Mesenchymal stem cell (in vitro differentiated cells and primary cell): ENCODE measurements at regions not wholly inside any gene's neighbourhood (a gene's known extent, or its start where the extent isn't known, plus 50 kb on each side); places are given as distances from the start of the nearest gene placed in this dataset.

Source experiments
- DNase-seq: peaks from one replicate; pipeline ENCODE4 v3.0.0-alpha.2; 2013
- H2AFZ ChIP-seq: one replicate; pipeline ENCODE4 v1.6.1; 2013; ENCODE audit warnings: low read depth, mild to moderate bottlenecking, control low read depth, inconsistent platforms, low read length, moderate library complexity
- H2AK5ac ChIP-seq: 2 replicates; pipeline ENCODE4 v1.6.1; 2013; ENCODE audit warnings: low read length, moderate library complexity, mild to moderate bottlenecking, inconsistent platforms; ENCODE audit not compliant: severe bottlenecking
- H2BK120ac ChIP-seq: one replicate; pipeline ENCODE4 v1.6.1; 2013; ENCODE audit warnings: low read depth, mild to moderate bottlenecking, inconsistent platforms, low read length, moderate library complexity
- H2BK12ac ChIP-seq, 2 experiments: one replicate each; pipeline ENCODE4 v1.6.1; 2013; ENCODE audit warnings: inconsistent platforms in 2 of 2, low read length in 2 of 2, mild to moderate bottlenecking in 2 of 2, moderate library complexity in 2 of 2, control low read depth in 1 of 2
- H2BK15ac ChIP-seq: one replicate; pipeline ENCODE4 v1.6.1; 2013; ENCODE audit warnings: mild to moderate bottlenecking, low read depth, inconsistent platforms; ENCODE audit not compliant: poor library complexity, severe bottlenecking
- H2BK5ac ChIP-seq: 2 replicates; pipeline ENCODE4 v1.6.1; 2013; ENCODE audit warnings: low read depth, mild to moderate bottlenecking, low read length, control low read depth, inconsistent platforms; ENCODE audit not compliant: poor library complexity, severe bottlenecking
- H3K14ac ChIP-seq, 2 experiments: one replicate each; pipeline ENCODE4 v1.6.1; 2013; ENCODE audit warnings: inconsistent platforms in 2 of 2, low read length in 2 of 2, control low read depth in 1 of 2, mild to moderate bottlenecking in 1 of 2, moderate library complexity in 1 of 2
- H3K18ac ChIP-seq, 2 experiments: one replicate each; pipeline ENCODE4 v1.6.1; 2013; ENCODE audit warnings: inconsistent platforms in 2 of 2, low read length in 2 of 2, control low read depth in 1 of 2, low read depth in 1 of 2, mild to moderate bottlenecking in 1 of 2
- H3K23ac ChIP-seq, 2 experiments: one replicate each; pipeline ENCODE4 v1.6.1; 2013; ENCODE audit warnings: inconsistent platforms in 2 of 2, low read length in 2 of 2, mild to moderate bottlenecking in 2 of 2, moderate library complexity in 2 of 2, control low read depth in 1 of 2
- H3K27ac ChIP-seq: 2 replicates; pipeline ENCODE4 v1.5.1; 2013; ENCODE audit warnings: mild to moderate bottlenecking, moderate library complexity, low read length, control low read depth, inconsistent platforms; ENCODE audit not compliant: poor library complexity, severe bottlenecking
- H3K27me3 ChIP-seq, 2 experiments: 2 replicates each; pipeline versions ENCODE4 v1.6.1 to v1.7.0; 2013; ENCODE audit warnings: low read length in 2 of 2, mild to moderate bottlenecking in 2 of 2, moderate library complexity in 2 of 2, control low read depth in 1 of 2, inconsistent platforms in 1 of 2; ENCODE audit not compliant: control insufficient read depth in 1 of 2, insufficient read depth in 1 of 2
- H3K36me3 ChIP-seq, 2 experiments: 2 replicates each; pipeline versions ENCODE4 v1.6.1 to v1.7.0; 2013; ENCODE audit warnings: low read length in 2 of 2, control low read depth in 1 of 2, inconsistent platforms in 1 of 2, low read depth in 1 of 2, mild to moderate bottlenecking in 1 of 2; ENCODE audit not compliant: insufficient read depth in 2 of 2, control insufficient read depth in 1 of 2
- H3K4ac ChIP-seq, 2 experiments: one replicate each; pipeline ENCODE4 v1.6.1; 2013; ENCODE audit warnings: inconsistent platforms in 2 of 2, low read length in 2 of 2, mild to moderate bottlenecking in 2 of 2, moderate library complexity in 2 of 2, control low read depth in 1 of 2, low read depth in 1 of 2
- H3K4me1 ChIP-seq: 2 replicates; pipeline ENCODE4 v1.6.1; 2013; ENCODE audit warnings: low read depth, low read length, control low read depth; ENCODE audit not compliant: control insufficient read depth, insufficient read depth
- H3K4me2 ChIP-seq: 2 replicates; pipeline ENCODE4 v1.6.1; 2013; ENCODE audit warnings: low read length, mild to moderate bottlenecking, inconsistent platforms; ENCODE audit not compliant: poor library complexity, severe bottlenecking
- H3K4me3 ChIP-seq, 2 experiments: 2 replicates each; pipeline versions ENCODE4 v1.5.1 to v1.7.0; 2013; ENCODE audit warnings: low read length in 2 of 2, mild to moderate bottlenecking in 2 of 2, control low read depth in 1 of 2, low read depth in 1 of 2; ENCODE audit not compliant: insufficient read depth in 1 of 2
- H3K79me1 ChIP-seq: replicated peaks from 2 replicates; pipeline ENCODE4 v1.6.1; 2013; ENCODE audit warnings: mild to moderate bottlenecking, control low read depth, low read length, inconsistent platforms; ENCODE audit not compliant: poor library complexity, severe bottlenecking
- H3K9ac ChIP-seq: 2 replicates; pipeline ENCODE4 v1.7.0; 2013; ENCODE audit warnings: mild to moderate bottlenecking, low read length, moderate library complexity
- H3K9me3 ChIP-seq: 2 replicates; pipeline ENCODE4 v1.7.0; 2013; ENCODE audit warnings: mild to moderate bottlenecking, low read length; ENCODE audit not compliant: control insufficient read depth
- H4K8ac ChIP-seq: one replicate; pipeline ENCODE4 v1.6.1; 2013; ENCODE audit warnings: inconsistent platforms, mild to moderate bottlenecking, low read length, moderate library complexity
- H4K91ac ChIP-seq: one replicate; pipeline ENCODE4 v1.6.1; 2013; ENCODE audit warnings: mild to moderate bottlenecking, low read length, inconsistent platforms
- WGBS: methylation state at CpG from one replicate; pipeline ENCODE4 v1.1.7; 2013; ENCODE audit warnings: mixed read lengths; 5-methylcytosine and 5-hydroxymethylcytosine counted together

GRCh38 chr10:50999163-50999562 is 75.1 kb upstream of the PRKG1 start:
- Histone ChIP-seq H2AFZ (no peak overlapping the region), H4K91ac (no peak overlapping the region), H2AK5ac (no peak overlapping the region), H4K8ac (no peak overlapping the region), H2BK15ac (no peak overlapping the region), H3K27ac (no peak overlapping the region), H3K4me3 (no peak overlapping the region), H3K79me1 (no peaks in the 10 kb centered on the region), H3K14ac (no peak overlapping the region), H3K23ac (no peak overlapping the region), H3K27me3 (no peaks in the 10 kb centered on the region), H3K4ac (no peak overlapping the region), H3K4me2 (no peak overlapping the region), H3K18ac (no peak overlapping the region), H3K36me3 (no peaks in the 10 kb centered on the region), H2BK120ac (no peak overlapping the region), H3K9ac (peak overlapping the region; percentile 84), H3K9me3 (no peaks in the 10 kb centered on the region), H2BK5ac (no peak overlapping the region), H3K4me1 (peaks cover 2% of the 10 kb centered on the region), H2BK12ac (no peak overlapping the region)
- DNase-seq, result no peak
- WGBS, result no CpG with 5 or more reads among the region's 2 CpGs

GRCh38 chr10:51000164-51000563 is 74.1 kb upstream of the PRKG1 start:
- H2AFZ ChIP-seq, result no peak overlapping the region
- no peak overlapping the region for H4K8ac ChIP-seq
- H3K14ac ChIP-seq, result no peak overlapping the region
- no peak overlapping the region for H3K4ac ChIP-seq
- H4K91ac ChIP-seq, result no peak overlapping the region
- 0% methylated on average over 2 of the region's 3 CpGs for WGBS
- no peaks in the 10 kb centered on the region for H3K27me3 ChIP-seq
- no peak overlapping the region for H3K27ac ChIP-seq
- no peak overlapping the region for H2BK120ac ChIP-seq
- no peak overlapping the region for H3K4me2 ChIP-seq
- H3K9me3 ChIP-seq, result no peaks in the 10 kb centered on the region
- H2BK15ac ChIP-seq, result no peak overlapping the region
- peak overlapping the region in 1 of 2 experiments; percentile 36 for H3K4me3 ChIP-seq
- DNase-seq, result peak; percentile 95
- H3K36me3 ChIP-seq, result no peaks in the 10 kb centered on the region
- peak overlapping the region; percentile 84 for H3K9ac ChIP-seq
- no peak overlapping the region for H2BK5ac ChIP-seq
- H3K4me1 ChIP-seq, result peaks cover 2% of the 10 kb centered on the region
- H2BK12ac ChIP-seq, result no peak overlapping the region
- H3K79me1 ChIP-seq, result no peaks in the 10 kb centered on the region
- H3K23ac ChIP-seq, result no peak overlapping the region
- no peak overlapping the region for H2AK5ac ChIP-seq
- H3K18ac ChIP-seq, result no peak overlapping the region

DNA sequence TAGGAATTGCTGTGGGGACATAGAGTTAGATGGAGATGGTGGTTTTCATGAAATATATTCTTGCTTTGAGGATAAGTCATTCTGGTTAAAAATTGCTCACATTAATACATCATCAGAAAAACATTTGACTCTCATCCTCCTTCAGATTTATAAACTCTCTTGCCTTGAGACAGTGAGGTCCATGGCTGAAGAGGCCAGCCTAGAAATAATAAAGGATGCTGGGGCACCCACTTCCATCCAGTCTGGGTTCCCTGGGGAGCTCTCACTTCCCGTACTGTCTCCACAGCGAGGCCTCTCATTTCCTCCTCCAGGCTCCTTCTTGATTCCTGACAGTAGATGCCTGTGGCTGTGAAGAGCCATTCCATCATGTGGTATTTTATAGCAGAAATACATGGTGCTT is 73.3 kb upstream of the PRKG1 start:
- no CpG with 5 or more reads among the region's 2 CpGs for WGBS
- no peak overlapping the region for H2BK12ac ChIP-seq
- no peaks in the 10 kb centered on the region for H3K79me1 ChIP-seq
- H3K4me2 ChIP-seq, result peak overlapping the region; percentile 7
- DNase-seq, result peak; percentile 65
- H2BK15ac ChIP-seq, result no peak overlapping the region
- H3K27ac ChIP-seq, result no peak overlapping the region
- H3K9ac ChIP-seq, result peak overlapping the region; percentile 80
- no peaks in the 10 kb centered on the region for H3K27me3 ChIP-seq
- H4K8ac ChIP-seq, result no peak overlapping the region
- no peak overlapping the region for H2AFZ ChIP-seq
- peak overlapping the region; percentile 42 for H2BK120ac ChIP-seq
- H3K14ac ChIP-seq, result no peak overlapping the region
- H3K4me3 ChIP-seq, result peak overlapping the region in 1 of 2 experiments; percentile 36
- no peak overlapping the region for H2BK5ac ChIP-seq
- no peaks in the 10 kb centered on the region for H3K9me3 ChIP-seq
- H3K4ac ChIP-seq, result no peak overlapping the region
- H3K4me1 ChIP-seq, result peaks cover 2% of the 10 kb centered on the region
- H4K91ac ChIP-seq, result no peak overlapping the region
- H3K23ac ChIP-seq, result no peak overlapping the region
- no peak overlapping the region for H2AK5ac ChIP-seq
- H3K18ac ChIP-seq, result peak overlapping the region in 1 of 2 experiments; percentile 52
- H3K36me3 ChIP-seq, result no peaks in the 10 kb centered on the region

DNA sequence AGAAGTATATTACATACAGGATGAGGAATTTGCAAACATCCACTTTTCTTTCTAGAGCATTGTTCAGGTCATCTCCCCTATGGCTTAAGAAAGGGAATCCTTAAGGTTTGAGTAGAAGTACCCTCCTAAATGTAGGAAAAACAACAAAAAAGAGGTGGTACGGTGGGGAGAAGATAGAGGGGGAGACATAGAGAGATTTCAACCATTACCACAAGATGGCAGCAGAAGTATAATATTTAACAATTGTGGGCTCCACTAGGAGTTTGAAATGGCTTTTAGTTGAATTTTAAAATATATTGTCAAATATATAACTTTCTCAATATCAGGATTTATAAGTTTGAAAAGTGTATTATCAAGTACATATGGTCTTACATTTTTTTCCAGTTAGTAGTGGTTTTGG is 72.7 kb upstream of the PRKG1 start:
- Histone ChIP-seq H3K9ac (peak overlapping the region; percentile 80), H4K91ac (no peak overlapping the region), H3K27me3 (no peaks in the 10 kb centered on the region), H2AFZ (no peak overlapping the region), H3K4me2 (no peak overlapping the region), H2BK5ac (no peak overlapping the region), H3K23ac (no peak overlapping the region), H3K27ac (no peak overlapping the region), H3K4me3 (no peak overlapping the region), H3K79me1 (no peaks in the 10 kb centered on the region), H3K4ac (no peak overlapping the region), H4K8ac (no peak overlapping the region), H2BK12ac (no peak overlapping the region), H3K36me3 (no peaks in the 10 kb centered on the region), H3K9me3 (no peaks in the 10 kb centered on the region), H2BK15ac (no peak overlapping the region), H3K18ac (no peak overlapping the region), H3K4me1 (peaks cover 2% of the 10 kb centered on the region), H2BK120ac (no peak overlapping the region), H3K14ac (no peak overlapping the region), H2AK5ac (no peak overlapping the region)
- no CpG with 5 or more reads among the region's 1 CpG for WGBS
- peak; percentile 60 for DNase-seq
